Esophagus muscularis mucosa (tissue), 4 donors: ENCODE measurements at regions not wholly inside any gene's neighbourhood (a gene's known extent, or its start where the extent isn't known, plus 50 kb on each side); places are given as distances from the start of the nearest gene placed in this dataset.
A peak's percentile ranks its signal among the peaks of the same experiment; 100 is the strongest.
"Not testable (repeated sequence)": the region's sequence is repeated elsewhere in the genome, so short reads cannot be mapped to it uniquely, and the experiment has no call there.

Experiments used
- DNase-seq: peaks from one replicate; pipeline ENCODE4 v3.0.0-alpha.2; 2017; ENCODE audit errors: extremely low spot score
- H3K27ac ChIP-seq, 4 donors: fragments of 200-600 bp; sonication (generic); replicated peaks in 1 of 4; 1 replicate in 3 of 4; 2 replicates in 1 of 4; pipeline ENCODE4 v1.5.1; 2016 to 2019; ENCODE audit warnings: mild to moderate bottlenecking in 1 of 4
- H3K27me3 ChIP-seq, 4 donors: fragments of 200-600 bp; sonication (generic); one replicate each; pipeline versions ENCODE4 v1.5.1 to v1.6.0; 2016 to 2019
- H3K36me3 ChIP-seq, 4 donors: fragments of 200-600 bp; sonication (generic); one replicate each; pipeline ENCODE4 v1.5.1; 2016 to 2019
- H3K4me1 ChIP-seq, 4 donors: fragments of 200-600 bp; sonication (generic); one replicate each; pipeline ENCODE4 v1.5.1; 2016 to 2019
- H3K4me3 ChIP-seq, 4 donors: fragments of 200-600 bp; sonication (generic); 1 replicate in 2 of 4; 2 replicates in 2 of 4; pipeline ENCODE4 v1.5.1; 2016 to 2019; ENCODE audit warnings: mild to moderate bottlenecking in 4 of 4, moderate library complexity in 1 of 4
- H3K9me3 ChIP-seq, 4 donors: fragments of 200-600 bp; sonication (generic); 1 replicate in 3 of 4; 2 replicates in 1 of 4; pipeline ENCODE4 v1.5.1; 2016 to 2019
- EP300 ChIP-seq: sonication (generic); formaldehyde crosslinking; IDR thresholded peaks from one replicate; pipeline ENCODE4 v1.6.1; 2017; ENCODE audit warnings: antibody characterized with exemption
- POLR2A ChIP-seq: fragments of 450-650 bp; IDR thresholded peaks from one replicate; pipeline ENCODE4 v1.6.1; 2017; ENCODE audit warnings: antibody characterized with exemption, moderate library complexity, mild to moderate bottlenecking, low read depth
- POLR2AphosphoS5 ChIP-seq, 2 donors: sonication (generic); formaldehyde crosslinking; IDR thresholded peaks; one replicate each; pipeline ENCODE4 v1.6.1; 2017; ENCODE audit warnings: antibody characterized with exemption in 2 of 2
- WGBS: methylation state at CpG from one replicate; pipeline ENCODE4 v1.1.5; 2018; 5-methylcytosine and 5-hydroxymethylcytosine counted together
- intact Hi-C: fragments of 100-400 bp; cut with DNase I; formaldehyde crosslinking; loops from one replicate; pipeline ENCODE4 v1.15.1; 2023
- TF ChIP-seq, protein P1 (sequence below), 3 experiments: fragments of 200-600 bp in 2 of 3; fragments of 450-650 bp in 1 of 3; sonication (generic) in 2 of 3; IDR thresholded peaks; one replicate each; pipeline ENCODE4 v1.5.1; 2017 to 2019; ENCODE audit warnings: antibody characterized with exemption in 3 of 3, mild to moderate bottlenecking in 2 of 3, moderate library complexity in 1 of 3

DNA sequence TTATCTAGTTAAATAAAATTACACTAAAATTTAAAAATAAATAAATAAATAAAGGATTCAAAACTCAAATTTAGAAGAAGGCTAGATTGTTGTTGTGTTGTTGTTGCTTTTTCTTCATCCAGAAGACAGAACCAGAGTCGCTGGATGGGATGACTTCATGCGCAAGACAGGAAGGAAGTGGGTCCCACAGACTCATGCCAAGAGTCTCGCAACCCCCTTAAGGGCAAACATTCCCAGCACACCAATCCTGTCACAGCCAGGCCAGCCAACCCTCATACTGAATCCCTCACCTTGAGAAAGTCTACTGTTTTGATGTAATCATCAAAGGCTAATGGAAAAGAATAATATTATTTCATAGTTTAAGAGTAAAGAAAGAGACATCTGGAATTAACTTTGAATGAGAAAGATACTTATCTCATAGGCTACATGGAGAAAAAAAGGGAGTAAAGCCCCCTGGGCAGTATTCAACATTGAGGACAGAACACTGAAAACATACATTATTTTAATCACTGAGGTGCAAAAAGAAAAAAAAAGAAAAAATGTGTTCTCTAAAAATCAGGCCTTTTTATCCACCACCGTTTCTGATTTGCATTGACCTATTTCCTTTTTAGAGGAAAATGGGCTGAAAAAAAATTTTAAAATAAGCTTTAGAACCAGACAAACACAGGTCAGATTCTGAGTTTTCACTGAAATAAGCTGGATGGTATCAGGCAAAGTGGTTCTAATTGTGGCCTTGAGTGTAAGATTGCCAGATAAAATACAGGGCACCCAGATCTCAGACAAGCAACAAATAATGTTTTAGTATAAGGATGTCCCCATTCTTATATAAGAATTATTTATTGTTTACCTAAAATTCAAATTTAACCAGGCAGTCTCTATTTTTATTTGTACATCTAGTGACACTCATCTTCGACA lies 826.5 kb downstream of the TNS3 start:
- no peak overlapping the region for H3K4me3 ChIP-seq
- no peaks in the 10 kb centered on the region for H3K36me3 ChIP-seq
- TF ChIP-seq POLR2A: no peak
- no peak for TF ChIP-seq POLR2AphosphoS5 (IDR thresholded peaks at IDR 0.05)
- TF ChIP-seq, protein P1, sequence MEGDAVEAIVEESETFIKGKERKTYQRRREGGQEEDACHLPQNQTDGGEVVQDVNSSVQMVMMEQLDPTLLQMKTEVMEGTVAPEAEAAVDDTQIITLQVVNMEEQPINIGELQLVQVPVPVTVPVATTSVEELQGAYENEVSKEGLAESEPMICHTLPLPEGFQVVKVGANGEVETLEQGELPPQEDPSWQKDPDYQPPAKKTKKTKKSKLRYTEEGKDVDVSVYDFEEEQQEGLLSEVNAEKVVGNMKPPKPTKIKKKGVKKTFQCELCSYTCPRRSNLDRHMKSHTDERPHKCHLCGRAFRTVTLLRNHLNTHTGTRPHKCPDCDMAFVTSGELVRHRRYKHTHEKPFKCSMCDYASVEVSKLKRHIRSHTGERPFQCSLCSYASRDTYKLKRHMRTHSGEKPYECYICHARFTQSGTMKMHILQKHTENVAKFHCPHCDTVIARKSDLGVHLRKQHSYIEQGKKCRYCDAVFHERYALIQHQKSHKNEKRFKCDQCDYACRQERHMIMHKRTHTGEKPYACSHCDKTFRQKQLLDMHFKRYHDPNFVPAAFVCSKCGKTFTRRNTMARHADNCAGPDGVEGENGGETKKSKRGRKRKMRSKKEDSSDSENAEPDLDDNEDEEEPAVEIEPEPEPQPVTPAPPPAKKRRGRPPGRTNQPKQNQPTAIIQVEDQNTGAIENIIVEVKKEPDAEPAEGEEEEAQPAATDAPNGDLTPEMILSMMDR (IDR thresholded peaks at IDR 0.05): no peak
- no peak for TF ChIP-seq EP300
- no peaks in the 10 kb centered on the region for H3K27me3 ChIP-seq
- no peaks in the 10 kb centered on the region for H3K9me3 ChIP-seq
- intact Hi-C loops: loop anchor here (5.0 kb wide), 1 partner anchor 148 kb away; no protein-coding TSS in a partner anchor
- H3K27ac ChIP-seq: peak overlapping the region; percentile 63 to 76 (median 76)
- H3K4me1 ChIP-seq: peaks cover 0 to 36% (median 28%) of the 10 kb centered on the region in 4 donors
- no peak for DNase-seq
- WGBS: 84% methylated on average over 5 of the region's 5 CpGs

DNA sequence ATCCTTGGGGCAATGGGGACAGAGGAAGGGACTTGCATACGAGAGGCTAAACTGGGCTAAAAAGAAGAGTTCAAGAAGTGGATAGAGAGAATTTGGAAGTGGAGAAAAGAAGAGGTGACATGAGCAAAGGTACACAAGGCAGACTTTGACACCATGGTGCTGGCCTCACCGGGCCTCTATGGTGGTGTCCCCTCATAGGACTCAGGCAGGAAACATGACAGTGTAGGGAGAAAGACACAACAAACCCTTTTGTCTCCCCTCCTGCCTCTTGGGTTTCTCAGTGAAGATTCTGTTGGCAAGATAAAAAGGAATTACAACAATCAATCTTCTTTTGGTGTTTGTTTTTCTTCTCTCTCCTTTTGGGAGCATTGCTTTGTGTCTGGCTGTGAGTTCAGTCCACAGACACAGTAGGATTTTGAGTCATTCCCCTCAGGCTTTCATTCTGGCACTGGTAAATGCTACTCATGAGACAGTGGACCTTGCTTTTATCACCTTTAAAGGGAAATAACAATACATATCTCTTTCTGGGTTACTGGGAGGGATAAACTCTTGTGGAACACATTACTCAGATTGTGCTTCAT lies 827.7 kb downstream of the TNS3 start:
- intact Hi-C loops: no loop called here
- Histone ChIP-seq H3K4me3 (no peak overlapping the region), H3K9me3 (no peaks in the 10 kb centered on the region), H3K4me1 (peaks cover 0 to 36% (median 28%) of the 10 kb centered on the region in 4 donors), H3K36me3 (no peaks in the 10 kb centered on the region), H3K27ac (peak overlapping the region; percentile 63 to 76 (median 76)), H3K27me3 (no peaks in the 10 kb centered on the region)
- TF ChIP-seq POLR2AphosphoS5 (IDR thresholded peaks at IDR 0.05) (peak; percentile 25 to 38), EP300 (no peak)
- 58% methylated on average over 2 of the region's 2 CpGs for WGBS
- DNase-seq: no peak

DNA sequence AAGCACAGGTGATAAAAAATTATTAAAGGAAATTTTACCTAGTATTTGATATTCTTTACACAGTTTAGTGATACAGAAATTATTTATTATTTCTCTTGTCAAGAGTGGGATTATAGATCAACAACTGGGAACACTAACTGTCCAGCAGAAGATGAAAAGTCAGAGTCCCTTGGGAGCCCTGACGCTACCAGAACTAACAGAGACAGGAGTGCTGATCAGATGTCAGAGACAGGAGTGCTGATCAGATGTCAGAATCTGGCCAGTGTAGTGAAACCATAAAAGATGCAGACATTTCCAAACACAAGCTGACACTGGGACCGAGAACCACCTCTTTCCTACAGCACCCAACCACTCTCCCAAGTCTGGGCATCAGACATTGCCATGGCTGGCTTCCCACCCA lies 828.2 kb downstream of the TNS3 start:
- Histone ChIP-seq H3K36me3 (no peaks in the 10 kb centered on the region), H3K27ac (peak overlapping the region; percentile 63 to 76 (median 76)), H3K4me3 (no peak overlapping the region), H3K9me3 (no peaks in the 10 kb centered on the region), H3K4me1 (peaks cover 3 to 36% (median 28%) of the 10 kb centered on the region in 4 donors), H3K27me3 (no peaks in the 10 kb centered on the region)
- no peak for DNase-seq
- TF ChIP-seq POLR2A: no peak
- TF ChIP-seq, protein P1 (IDR thresholded peaks at IDR 0.05): no peak
- TF ChIP-seq POLR2AphosphoS5 (IDR thresholded peaks at IDR 0.05): no peak
- TF ChIP-seq EP300: no peak
- intact Hi-C loops: no loop called here
- WGBS: 84% methylated on average over 2 of the region's 2 CpGs

DNA sequence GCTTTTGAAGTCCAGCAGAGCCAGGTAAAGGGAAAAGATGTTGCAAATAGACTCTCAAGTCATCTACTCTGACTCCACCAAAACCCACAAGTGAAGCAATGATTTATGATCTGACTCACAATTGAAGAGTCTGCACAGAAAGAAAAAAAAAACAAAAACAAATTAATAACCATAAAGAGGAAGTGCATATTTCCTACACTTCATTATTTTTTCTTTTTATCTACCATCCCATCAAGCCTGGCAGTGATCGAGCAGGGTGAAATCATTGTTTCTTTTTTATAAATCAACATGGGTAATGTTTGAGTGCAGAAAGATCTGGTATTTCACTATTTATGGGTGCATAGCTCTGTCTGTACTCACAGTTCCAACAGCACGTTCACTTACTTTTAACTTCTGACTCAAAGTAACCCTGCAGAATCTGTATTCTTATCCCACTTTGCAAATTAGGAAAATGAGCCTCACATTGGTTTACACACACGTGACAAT lies 829.0 kb downstream of the TNS3 start:
- 33% methylated on average over 3 of the region's 3 CpGs for WGBS
- Histone ChIP-seq H3K36me3 (no peaks in the 10 kb centered on the region), H3K27ac (peak overlapping the region; percentile 63 to 76 (median 76)), H3K9me3 (no peaks in the 10 kb centered on the region), H3K4me3 (no peak overlapping the region), H3K4me1 (peaks cover 4 to 36% (median 28%) of the 10 kb centered on the region in 4 donors), H3K27me3 (no peaks in the 10 kb centered on the region)
- TF ChIP-seq EP300 (no peak), POLR2AphosphoS5 (IDR thresholded peaks at IDR 0.05) (peak in 1 of 2 donors; percentile 52)
- no peak for DNase-seq
- intact Hi-C loops: no loop called here

DNA sequence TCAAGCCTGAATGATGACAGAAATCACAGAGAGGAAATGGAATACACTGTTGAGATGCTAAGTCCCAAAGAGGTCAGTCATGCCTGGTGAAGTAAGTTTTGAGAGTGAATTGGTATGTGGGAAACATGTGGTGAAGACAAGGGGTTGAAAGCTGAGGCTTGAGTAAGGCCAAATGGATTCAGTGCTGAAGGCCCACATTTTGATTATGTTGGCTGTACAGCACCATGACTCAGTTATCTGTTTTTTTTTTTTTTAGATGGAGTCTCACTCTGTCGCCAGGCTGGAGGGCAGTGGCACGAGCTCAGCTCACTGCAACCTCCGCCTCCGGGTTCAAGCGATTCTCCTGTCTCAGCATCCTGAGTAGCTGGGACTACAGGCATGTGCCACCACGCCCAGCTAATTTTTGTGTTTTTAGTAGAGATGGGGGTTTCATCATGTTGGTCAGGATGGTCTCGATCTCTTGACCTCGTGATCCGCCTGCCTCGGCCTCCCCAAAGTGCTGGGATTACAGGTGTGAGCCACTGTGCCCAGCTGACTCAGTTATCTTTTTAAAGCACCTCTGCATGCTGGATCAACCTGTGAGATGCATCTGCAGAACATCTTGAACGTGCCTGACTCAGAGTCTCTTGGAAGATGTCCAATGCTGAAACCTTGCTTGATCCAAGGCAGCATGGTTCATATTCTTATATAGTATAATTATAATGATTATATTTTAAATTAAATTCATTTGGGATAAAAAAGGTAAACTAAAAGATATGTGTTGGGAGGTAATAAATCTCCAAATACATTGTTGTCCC lies 829.8 kb downstream of the TNS3 start:
- H3K4me3 ChIP-seq, H3K27me3 ChIP-seq, H3K36me3 ChIP-seq, H3K9me3 ChIP-seq, DNase-seq, intact Hi-C loops: not testable (repeated sequence)
- Histone ChIP-seq H3K4me1 (peaks cover 4 to 36% (median 28%) of the 10 kb centered on the region in 4 donors), H3K27ac (peak overlapping the region; percentile 63 to 76 (median 76))
- 85% methylated on average over 11 of the region's 11 CpGs for WGBS
